ENCODE measurements at regions not wholly inside any gene's neighbourhood (a gene's known extent, or its start where the extent isn't known, plus 50 kb on each side); places are given as distances from the start of the nearest gene placed in this dataset.
"Not testable (repeated sequence)": the region's sequence is repeated elsewhere in the genome, so short reads cannot be mapped to it uniquely, and the experiment has no call there.

GRCh38 chr3:107222907-107223306, 154.3 kb upstream of the CCDC54 start:
- H3K27ac Mint-ChIP-seq (ENCODE audit: low read depth, unreplicated experiment) = peak overlapping the region; percentile 88
- no peaks in the 10 kb centered on the region for H3K27me3 Mint-ChIP-seq (ENCODE audit: insufficient read depth, unreplicated experiment)
- peaks cover 40% of the 10 kb centered on the region for H3K4me1 Mint-ChIP-seq (ENCODE audit: insufficient read depth, unreplicated experiment)
- no peak overlapping the region for H3K4me3 Mint-ChIP-seq (ENCODE audit: unreplicated experiment)
- ChIA-PET CTCF (interaction anchor here (0.6 to 1.4 kb wide), 4 partner anchors 13 to 515 kb away, joined by 4 to 7 read pairs (median 5); no protein-coding TSS in a partner anchor), POLR2A (interaction anchor here (5.4 to 6.1 kb wide), 2 partner anchors 13 to 15 kb away, joined by 48 to 56 read pairs; no protein-coding TSS in a partner anchor)
- TF ChIP-seq CTCF (IDR thresholded peaks at IDR 0.05; ENCODE audit: unreplicated experiment) = no peak
- H3K9me3 Mint-ChIP-seq (ENCODE audit: unreplicated experiment) = peaks cover 6% of the 10 kb centered on the region
- no peaks in the 10 kb centered on the region for H3K36me3 Mint-ChIP-seq (ENCODE audit: insufficient read depth, unreplicated experiment)
- intact Hi-C loops (cut with micrococcal nuclease) = no loop called here
- no TSS peak for BruUV-seq (replicated peaks)
- peak; percentile 53 for DNase-seq (ENCODE audit: unreplicated experiment)

GRCh38 chr3:107224026-107224596, 153.1 kb upstream of the CCDC54 start:
- no peaks in the 10 kb centered on the region for H3K36me3 Mint-ChIP-seq (ENCODE audit: insufficient read depth, unreplicated experiment)
- H3K27me3 Mint-ChIP-seq (ENCODE audit: insufficient read depth, unreplicated experiment) = no peaks in the 10 kb centered on the region
- intact Hi-C loops (cut with micrococcal nuclease) = no loop called here
- no peak for TF ChIP-seq CTCF (IDR thresholded peaks at IDR 0.05; ENCODE audit: unreplicated experiment)
- H3K9me3 Mint-ChIP-seq (ENCODE audit: unreplicated experiment) = peaks cover 6% of the 10 kb centered on the region
- H3K27ac Mint-ChIP-seq (ENCODE audit: low read depth, unreplicated experiment) = peak overlapping the region; percentile 88
- peaks cover 33% of the 10 kb centered on the region for H3K4me1 Mint-ChIP-seq (ENCODE audit: insufficient read depth, unreplicated experiment)
- H3K4me3 Mint-ChIP-seq (ENCODE audit: unreplicated experiment) = no peak overlapping the region
- POLR2A ChIA-PET = interaction anchor here (1.1 to 2.3 kb wide), 5 partner anchors 8 to 18 kb away, joined by 3 to 6 read pairs (median 5); no protein-coding TSS in a partner anchor
- CTCF ChIA-PET = interaction anchor here (1.2 to 4.7 kb wide), 3 partner anchors 9 to 18 kb away, joined by 3 to 33 read pairs (median 11); no protein-coding TSS in a partner anchor
- DNase-seq (ENCODE audit: unreplicated experiment) = no peak
- no TSS peak for BruUV-seq (replicated peaks)

GRCh38 chr3:107227091-107227490, 150.1 kb upstream of the CCDC54 start:
- no TSS peak for BruUV-seq (replicated peaks)
- CTCF ChIA-PET = interaction anchor here (0.5 to 4.7 kb wide), 4 partner anchors 7 to 701 kb away, joined by 6 to 33 read pairs (median 10); no protein-coding TSS in a partner anchor

GRCh38 chr3:107233877-107234276, 143.4 kb upstream of the CCDC54 start:
- peaks cover 22% of the 10 kb centered on the region for H3K4me1 Mint-ChIP-seq (ENCODE audit: insufficient read depth, unreplicated experiment)
- DNase-seq (ENCODE audit: unreplicated experiment); intact Hi-C loops (cut with micrococcal nuclease); BruUV-seq (replicated peaks); H3K9me3 Mint-ChIP-seq (ENCODE audit: unreplicated experiment); H3K36me3 Mint-ChIP-seq (ENCODE audit: insufficient read depth, unreplicated experiment); H3K27me3 Mint-ChIP-seq (ENCODE audit: insufficient read depth, unreplicated experiment); H3K4me3 Mint-ChIP-seq (ENCODE audit: unreplicated experiment): not testable (repeated sequence)
- H3K27ac Mint-ChIP-seq (ENCODE audit: low read depth, unreplicated experiment) = peak overlapping the region; percentile 53
- CTCF ChIA-PET = interaction anchor here (0.6 to 6.8 kb wide), 10 partner anchors 9 to 506 kb away, joined by 3 to 62 read pairs (median 10); no protein-coding TSS in a partner anchor
- POLR2A ChIA-PET = interaction anchor here (1.6 to 5.5 kb wide), 6 partner anchors 9 to 38 kb away, joined by 5 to 79 read pairs (median 20); no protein-coding TSS in a partner anchor

More at GRCh38 chr3:107227091-107227490, 150.1 kb upstream of the CCDC54 start:
- no peak for TF ChIP-seq CTCF (IDR thresholded peaks at IDR 0.05; ENCODE audit: unreplicated experiment)
- Mint-ChIP-seq H3K27me3 (ENCODE audit: insufficient read depth, unreplicated experiment) (no peaks in the 10 kb centered on the region), H3K9me3 (ENCODE audit: unreplicated experiment) (peaks cover 6% of the 10 kb centered on the region), H3K4me3 (ENCODE audit: unreplicated experiment) (no peak overlapping the region), H3K4me1 (ENCODE audit: insufficient read depth, unreplicated experiment) (peaks cover 27% of the 10 kb centered on the region), H3K27ac (ENCODE audit: low read depth, unreplicated experiment) (peak overlapping the region; percentile 7), H3K36me3 (ENCODE audit: insufficient read depth, unreplicated experiment) (no peaks in the 10 kb centered on the region)
- intact Hi-C loops (cut with micrococcal nuclease) = no loop called here
- POLR2A ChIA-PET = interaction anchor here (0.6 to 2.0 kb wide), 8 partner anchors 9 to 1415 kb away, joined by 3 to 7 read pairs (median 3); no protein-coding TSS in a partner anchor
- no peak for DNase-seq (ENCODE audit: unreplicated experiment)
